ENCODE measurements at regions not wholly inside any gene's neighbourhood (a gene's known extent, or its start where the extent isn't known, plus 50 kb on each side); places are given as distances from the start of the nearest gene placed in this dataset.
"Not testable (repeated sequence)": the region's sequence is repeated elsewhere in the genome, so short reads cannot be mapped to it uniquely, and the experiment has no call there.

DNA sequence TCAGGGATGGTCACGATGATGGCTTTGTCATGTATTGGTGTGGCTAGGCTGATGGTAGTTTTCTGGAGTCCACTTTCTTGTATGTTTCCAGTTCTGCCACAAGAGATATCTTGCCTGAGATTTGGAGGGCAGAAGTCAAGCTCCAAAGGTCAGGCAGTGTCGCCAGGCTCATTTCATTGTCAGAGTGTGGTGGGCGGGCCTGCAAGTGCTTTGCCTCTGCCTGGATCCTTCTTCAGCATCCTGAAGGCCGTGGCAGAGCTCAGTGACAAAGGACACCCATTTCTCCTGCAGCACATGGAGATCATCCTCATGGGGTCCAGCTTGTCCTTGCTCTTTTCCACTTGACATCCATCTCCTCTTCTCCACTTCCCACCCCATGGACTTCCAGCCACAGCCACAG is 139.7 kb downstream of the SMIM20 start:
- Histone ChIP-seq H3K36me3 (replicated peaks in 1 of 2) (no peaks in the 10 kb centered on the region), H3K4me1 (replicated peaks in 1 of 2) (no peaks in the 10 kb centered on the region), H3K27me3 (no peaks in the 10 kb centered on the region), H3K4me3 (no peak overlapping the region), H3K9me3 (replicated peaks in 1 of 3) (no peaks in the 10 kb centered on the region), H3K27ac (no peak overlapping the region)
- intact Hi-C loops (cut with DNase I): no loop called here
- 76 to 87% (median 78%) methylated on average over 3 to 4 of the region's 4 CpGs for WGBS, 4 donors
- TF ChIP-seq, protein P1, sequence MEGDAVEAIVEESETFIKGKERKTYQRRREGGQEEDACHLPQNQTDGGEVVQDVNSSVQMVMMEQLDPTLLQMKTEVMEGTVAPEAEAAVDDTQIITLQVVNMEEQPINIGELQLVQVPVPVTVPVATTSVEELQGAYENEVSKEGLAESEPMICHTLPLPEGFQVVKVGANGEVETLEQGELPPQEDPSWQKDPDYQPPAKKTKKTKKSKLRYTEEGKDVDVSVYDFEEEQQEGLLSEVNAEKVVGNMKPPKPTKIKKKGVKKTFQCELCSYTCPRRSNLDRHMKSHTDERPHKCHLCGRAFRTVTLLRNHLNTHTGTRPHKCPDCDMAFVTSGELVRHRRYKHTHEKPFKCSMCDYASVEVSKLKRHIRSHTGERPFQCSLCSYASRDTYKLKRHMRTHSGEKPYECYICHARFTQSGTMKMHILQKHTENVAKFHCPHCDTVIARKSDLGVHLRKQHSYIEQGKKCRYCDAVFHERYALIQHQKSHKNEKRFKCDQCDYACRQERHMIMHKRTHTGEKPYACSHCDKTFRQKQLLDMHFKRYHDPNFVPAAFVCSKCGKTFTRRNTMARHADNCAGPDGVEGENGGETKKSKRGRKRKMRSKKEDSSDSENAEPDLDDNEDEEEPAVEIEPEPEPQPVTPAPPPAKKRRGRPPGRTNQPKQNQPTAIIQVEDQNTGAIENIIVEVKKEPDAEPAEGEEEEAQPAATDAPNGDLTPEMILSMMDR (IDR thresholded peaks at IDR 0.05): no peak
- TF ChIP-seq POLR2A (IDR thresholded peaks at IDR 0.05): no peak
- no peak for DNase-seq

DNA sequence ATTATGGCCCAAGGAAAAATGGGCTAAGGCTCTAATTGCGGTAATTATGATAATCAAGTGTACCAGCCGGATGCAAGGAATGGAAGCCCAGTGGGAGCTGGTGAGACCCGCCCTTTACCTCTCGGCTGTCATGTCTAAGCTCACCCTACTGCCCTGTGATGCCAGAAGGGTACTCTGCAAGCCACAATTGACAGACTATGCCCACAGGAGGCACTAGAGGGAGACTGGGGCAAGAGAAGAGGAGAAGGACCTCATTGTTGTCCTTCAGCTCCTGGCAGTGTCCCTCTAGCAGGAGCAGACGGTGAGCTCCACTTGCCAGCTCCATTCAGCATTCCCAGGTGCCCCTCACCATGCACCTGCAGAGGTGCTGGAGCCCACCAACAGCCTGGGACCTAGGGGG is 141.8 kb downstream of the SMIM20 start:
- no peaks in the 10 kb centered on the region for H3K9me3 ChIP-seq (replicated peaks in 1 of 3)
- intact Hi-C loops (cut with DNase I): no loop called here
- H3K27ac ChIP-seq: no peak overlapping the region
- no peak overlapping the region for H3K4me3 ChIP-seq
- no peaks in the 10 kb centered on the region for H3K4me1 ChIP-seq (replicated peaks in 1 of 2)
- 79 to 85% (median 82%) methylated on average over 5 of the region's 5 CpGs for WGBS, 4 donors
- no peak for DNase-seq
- H3K27me3 ChIP-seq: no peaks in the 10 kb centered on the region
- no peaks in the 10 kb centered on the region for H3K36me3 ChIP-seq (replicated peaks in 1 of 2)
- TF ChIP-seq POLR2A (IDR thresholded peaks at IDR 0.05): no peak
- TF ChIP-seq, protein P1 (IDR thresholded peaks at IDR 0.05): no peak

DNA sequence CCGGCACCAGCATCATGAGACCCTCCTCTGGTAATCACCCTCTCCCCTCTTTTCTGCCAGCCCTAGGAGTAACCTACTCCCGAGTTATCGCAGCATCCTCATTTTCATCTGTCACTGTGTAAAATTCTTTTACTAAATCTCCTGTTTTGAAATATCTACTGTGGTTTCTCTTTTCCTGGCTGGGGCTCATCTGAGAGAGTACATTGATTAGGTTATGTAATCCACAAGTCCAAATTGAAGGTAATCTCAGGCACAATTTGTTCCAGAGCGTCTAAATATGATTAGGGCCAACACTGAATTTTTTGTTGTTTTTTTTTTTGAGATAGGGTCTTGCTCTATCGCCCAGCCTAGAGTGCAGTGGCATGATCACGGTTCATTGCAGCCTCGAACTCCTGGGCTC is 142.4 kb downstream of the SMIM20 start:
- H3K27me3 ChIP-seq: no peaks in the 10 kb centered on the region
- H3K4me3 ChIP-seq: no peak overlapping the region
- no peak for DNase-seq
- no peaks in the 10 kb centered on the region for H3K9me3 ChIP-seq (replicated peaks in 1 of 3)
- H3K36me3 ChIP-seq (replicated peaks in 1 of 2): no peaks in the 10 kb centered on the region
- no peaks in the 10 kb centered on the region for H3K4me1 ChIP-seq (replicated peaks in 1 of 2)
- no peak for TF ChIP-seq POLR2A (IDR thresholded peaks at IDR 0.05)
- TF ChIP-seq, protein P1 (IDR thresholded peaks at IDR 0.05): no peak
- H3K27ac ChIP-seq: no peak overlapping the region
- intact Hi-C loops (cut with DNase I): no loop called here
- 75 to 83% (median 80%) methylated on average over 7 of the region's 7 CpGs for WGBS, 4 donors

DNA sequence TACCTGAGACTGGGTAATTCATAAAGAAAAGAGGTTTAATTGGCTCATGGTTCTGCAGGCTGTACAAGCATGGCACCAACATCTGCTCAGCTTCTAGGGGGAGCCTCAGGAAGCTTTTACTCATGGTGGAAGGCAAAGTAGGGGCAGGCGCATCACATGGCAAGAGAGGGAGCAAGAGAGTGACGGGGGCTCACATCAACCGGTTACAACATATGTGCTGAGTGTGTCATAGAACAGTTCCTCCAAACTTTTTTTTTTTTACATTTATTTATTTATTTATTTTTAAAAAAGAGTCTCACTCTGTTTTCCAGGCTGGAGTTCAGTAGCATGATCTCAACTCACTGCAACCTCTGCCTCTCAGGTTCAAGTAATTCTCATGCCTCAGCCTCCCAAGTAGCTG is 143.8 kb downstream of the SMIM20 start:
- H3K27me3 ChIP-seq; H3K4me3 ChIP-seq; DNase-seq; H3K27ac ChIP-seq; H3K4me1 ChIP-seq (replicated peaks in 1 of 2); H3K9me3 ChIP-seq (replicated peaks in 1 of 3); intact Hi-C loops (cut with DNase I); H3K36me3 ChIP-seq (replicated peaks in 1 of 2): not testable (repeated sequence)
- 83 to 90% (median 87%) methylated on average over 3 of the region's 3 CpGs for WGBS, 4 donors

DNA sequence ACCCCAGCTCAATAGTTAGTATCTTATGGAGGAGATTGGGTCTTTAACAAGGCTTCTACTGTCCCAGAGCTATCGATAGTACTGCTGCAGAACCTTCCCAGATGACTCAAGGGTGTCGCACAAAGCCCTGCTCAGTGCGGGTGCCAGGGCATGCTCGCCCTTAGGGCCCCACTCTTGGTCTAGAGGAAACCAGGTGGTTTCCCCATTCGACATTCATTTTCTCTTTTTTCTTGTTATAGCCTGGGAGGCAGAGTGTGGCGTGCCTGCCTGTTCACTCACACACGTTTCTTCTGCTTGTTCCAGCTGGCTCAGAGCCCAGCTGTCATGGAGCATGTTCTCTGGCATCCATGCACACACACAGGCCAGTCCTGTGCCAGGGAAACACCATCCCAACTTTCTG is 144.5 kb downstream of the SMIM20 start:
- intact Hi-C loops (cut with DNase I): no loop called here
- H3K4me1 ChIP-seq (replicated peaks in 1 of 2): no peaks in the 10 kb centered on the region
- 51 to 59% (median 55%) methylated on average over 7 of the region's 7 CpGs for WGBS, 4 donors
- peak in 1 of 7 donors; percentile 67 for DNase-seq
- H3K36me3 ChIP-seq (replicated peaks in 1 of 2): no peaks in the 10 kb centered on the region
- no peak for TF ChIP-seq POLR2A (IDR thresholded peaks at IDR 0.05)
- TF ChIP-seq, protein P1 (IDR thresholded peaks at IDR 0.05): no peak
- H3K27ac ChIP-seq: no peak overlapping the region
- no peaks in the 10 kb centered on the region for H3K9me3 ChIP-seq (replicated peaks in 1 of 3)
- H3K4me3 ChIP-seq: no peak overlapping the region
- no peaks in the 10 kb centered on the region for H3K27me3 ChIP-seq
